ENCODE measurements at regions not wholly inside any gene's neighbourhood (a gene's known extent, or its start where the extent isn't known, plus 50 kb on each side); places are given as distances from the start of the nearest gene placed in this dataset.

- TF ChIP-seq CTCF (conservative IDR thresholded peaks at IDR 0.05; ENCODE audit: low read depth, low read length), result no peak
- peak overlapping the region; percentile 54 for H3K4me3 ChIP-seq (ENCODE audit: low read depth, low read length)
These were observed 251.6 kb downstream of the C16orf95 start for GRCh38 chr16:87065446-87066132.

GRCh38 chr16:87066133-87067002 lies 250.8 kb downstream of the C16orf95 start:
- no peak overlapping the region for H3K4me3 ChIP-seq (ENCODE audit: low read depth, low read length)
- TF ChIP-seq CTCF (conservative IDR thresholded peaks at IDR 0.05; ENCODE audit: low read depth, low read length), result no peak
- no peak for DNase-seq (ENCODE audit: low read depth)

More at GRCh38 chr16:87065446-87066132, 251.6 kb downstream of the C16orf95 start:
- DNase-seq (ENCODE audit: low read depth), result peak; percentile 74

- DNase-seq (ENCODE audit: low read depth), result no peak
- no peak overlapping the region for H3K4me3 ChIP-seq (ENCODE audit: low read depth, low read length)
- no peak for TF ChIP-seq CTCF (conservative IDR thresholded peaks at IDR 0.05; ENCODE audit: low read depth, low read length)
These were observed 250.1 kb downstream of the C16orf95 start for GRCh38 chr16:87067003-87067556.

- no peak overlapping the region for H3K4me3 ChIP-seq (ENCODE audit: low read depth, low read length)
- no peak for TF ChIP-seq CTCF (conservative IDR thresholded peaks at IDR 0.05; ENCODE audit: low read depth, low read length)
- DNase-seq (ENCODE audit: low read depth), result no peak
These were observed 249.1 kb downstream of the C16orf95 start for GRCh38 chr16:87067836-87068761.

GRCh38 chr16:87068762-87069150 lies 248.4 kb downstream of the C16orf95 start:
- no peak for TF ChIP-seq CTCF (conservative IDR thresholded peaks at IDR 0.05; ENCODE audit: low read depth, low read length)
- no peak overlapping the region for H3K4me3 ChIP-seq (ENCODE audit: low read depth, low read length)
- no peak for DNase-seq (ENCODE audit: low read depth)

GRCh38 chr16:87070657-87071056 lies 246.5 kb downstream of the C16orf95 start:
- no peak for DNase-seq (ENCODE audit: low read depth)
- H3K4me3 ChIP-seq (ENCODE audit: low read depth, low read length), result no peak overlapping the region
- no peak for TF ChIP-seq CTCF (conservative IDR thresholded peaks at IDR 0.05; ENCODE audit: low read depth, low read length)
